HG03103 (cell line): ENCODE measurements at regions not wholly inside any gene's neighbourhood (a gene's known extent, or its start where the extent isn't known, plus 50 kb on each side); places are given as distances from the start of the nearest gene placed in this dataset.

Experiments used
- ATAC-seq: cut with Tn5 transposase; IDR thresholded peaks from one replicate; pipeline ENCODE4 v1.9.1; 2021; ENCODE audit warnings: low read depth; ENCODE audit not compliant: unreplicated experiment

DNA sequence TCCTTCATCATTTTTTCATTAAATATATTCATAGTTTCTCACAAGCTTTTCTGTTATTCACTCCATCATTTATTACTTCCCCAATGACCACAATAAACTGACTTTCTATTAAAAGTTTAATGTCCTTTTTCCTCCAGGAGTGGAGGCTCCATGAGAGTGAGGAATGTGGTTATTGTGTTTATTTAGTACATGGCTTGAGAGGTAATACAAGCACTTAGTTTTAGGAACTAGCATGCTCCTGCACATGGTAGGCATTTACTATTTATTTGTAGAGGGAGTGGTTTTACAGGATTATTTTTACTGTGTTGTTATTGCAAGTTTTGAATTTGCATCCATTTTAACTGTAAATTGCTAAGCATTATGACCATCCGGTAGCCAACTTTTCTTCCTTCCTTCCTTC lies 412.9 kb upstream of the SUCLG2 start:
- ATAC-seq = no peak

GRCh38 chr3:68062926-68063325 lies 408.5 kb upstream of the SUCLG2 start:
- ATAC-seq = no peak

- no peak for ATAC-seq
Measured at GRCh38 chr3:68060910-68061309, 406.5 kb upstream of the SUCLG2 start.

GRCh38 chr3:68060191-68060590 lies 405.8 kb upstream of the SUCLG2 start:
- no peak for ATAC-seq

- no peak for ATAC-seq
Measured at GRCh38 chr3:68059628-68060152, 405.3 kb upstream of the SUCLG2 start.

- no peak for ATAC-seq
Measured at GRCh38 chr3:68057637-68058320, 403.4 kb upstream of the SUCLG2 start.

DNA sequence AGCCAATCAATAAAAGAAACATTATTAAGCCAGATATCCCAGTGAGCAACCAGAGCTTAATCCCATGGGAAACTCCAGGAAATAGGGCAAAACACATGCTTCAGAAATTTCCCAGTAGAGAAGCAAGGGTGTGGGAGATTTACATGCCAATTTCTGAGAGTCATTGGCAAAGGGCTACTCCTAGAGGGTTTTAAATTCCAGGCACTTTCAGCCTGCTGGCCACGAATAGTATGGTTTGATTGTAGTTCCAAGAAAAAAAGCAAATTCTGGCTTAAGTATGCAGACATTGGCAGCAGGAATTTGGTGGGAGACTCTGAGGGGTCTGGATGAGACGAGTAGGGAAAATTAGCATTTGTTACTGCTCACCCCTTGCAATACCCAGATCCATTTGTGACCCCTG lies 402.1 kb upstream of the SUCLG2 start:
- no peak for ATAC-seq

GRCh38 chr3:68055215-68055614 lies 400.8 kb upstream of the SUCLG2 start:
- no peak for ATAC-seq

DNA sequence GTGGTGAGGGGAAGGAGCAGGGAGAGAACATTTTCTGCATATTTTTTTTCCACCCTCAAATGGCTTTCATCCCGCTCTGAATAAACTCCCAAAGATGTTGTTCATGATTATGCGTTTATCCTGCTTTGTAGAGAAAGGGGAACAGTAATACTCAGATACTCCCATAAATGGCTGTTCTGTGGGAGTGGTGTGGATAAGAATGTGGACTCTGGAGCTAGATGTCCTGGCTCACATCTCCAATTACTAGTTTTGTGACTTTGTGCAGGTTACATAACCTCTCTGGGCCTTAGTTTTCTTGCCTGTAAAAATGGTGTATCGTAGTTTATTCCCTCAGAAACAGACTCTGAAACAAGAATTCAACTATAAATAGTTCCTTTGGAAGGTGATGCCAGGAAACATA lies 395.4 kb upstream of the SUCLG2 start:
- ATAC-seq = no peak

DNA sequence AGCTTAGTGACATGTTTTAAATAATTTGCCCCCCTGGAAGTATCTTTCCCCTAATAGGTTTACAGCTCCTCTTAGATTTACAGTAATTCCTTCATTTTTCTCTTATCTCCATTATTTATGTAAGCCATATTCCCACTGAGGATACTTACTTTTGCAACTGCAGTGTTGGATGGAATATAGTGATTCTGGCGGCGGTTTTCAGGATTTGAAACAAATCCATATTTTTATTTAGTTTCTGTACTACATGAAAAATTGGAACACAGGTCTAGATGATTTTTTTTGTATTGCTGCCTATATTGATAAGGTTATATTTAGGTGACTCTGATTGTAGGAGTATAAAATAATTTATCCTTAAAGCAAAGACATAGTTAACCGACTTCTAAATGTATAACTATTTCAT lies 391.6 kb upstream of the SUCLG2 start:
- ATAC-seq = no peak

GRCh38 chr3:68033867-68034266 lies 379.5 kb upstream of the SUCLG2 start:
- no peak for ATAC-seq

GRCh38 chr3:68032209-68032608 lies 377.8 kb upstream of the SUCLG2 start:
- ATAC-seq = no peak

DNA sequence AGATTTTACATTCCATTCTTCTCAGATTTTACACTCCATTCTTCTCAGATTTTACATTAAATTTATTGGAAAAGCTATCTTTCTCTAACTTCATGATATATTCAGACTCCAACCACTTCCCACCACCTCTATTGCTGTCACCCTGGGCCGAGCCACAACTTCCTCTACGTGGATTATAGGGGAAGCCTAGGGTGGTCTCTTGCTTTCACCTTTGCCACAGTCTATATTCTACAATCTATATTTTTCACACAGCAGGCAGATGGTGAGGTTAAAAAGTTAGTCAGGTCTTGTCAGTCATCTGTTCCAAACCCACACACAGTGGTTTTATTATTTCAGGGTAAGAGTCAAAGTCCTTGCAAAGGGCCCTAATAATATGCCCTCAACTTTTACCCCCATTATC lies 370.8 kb upstream of the SUCLG2 start:
- no peak for ATAC-seq

DNA sequence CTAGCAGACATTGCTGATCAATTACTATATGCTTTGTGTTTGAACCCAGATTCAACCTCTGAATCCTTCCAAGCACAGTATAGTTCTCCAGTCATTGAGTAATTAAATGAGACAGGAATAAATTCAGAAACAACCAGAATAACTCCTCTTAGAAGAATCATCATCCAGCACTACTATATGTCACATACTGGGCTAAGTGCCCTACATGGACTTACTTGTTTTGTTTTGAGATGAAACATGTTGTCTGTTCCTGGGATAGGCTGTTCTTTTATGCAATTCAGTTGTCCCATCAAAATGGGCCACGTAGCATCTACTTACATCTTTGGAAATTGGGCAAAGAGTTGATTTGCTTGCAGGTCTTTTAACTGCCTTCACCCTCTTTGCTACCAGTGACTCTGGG lies 365.5 kb upstream of the SUCLG2 start:
- ATAC-seq = no peak

DNA sequence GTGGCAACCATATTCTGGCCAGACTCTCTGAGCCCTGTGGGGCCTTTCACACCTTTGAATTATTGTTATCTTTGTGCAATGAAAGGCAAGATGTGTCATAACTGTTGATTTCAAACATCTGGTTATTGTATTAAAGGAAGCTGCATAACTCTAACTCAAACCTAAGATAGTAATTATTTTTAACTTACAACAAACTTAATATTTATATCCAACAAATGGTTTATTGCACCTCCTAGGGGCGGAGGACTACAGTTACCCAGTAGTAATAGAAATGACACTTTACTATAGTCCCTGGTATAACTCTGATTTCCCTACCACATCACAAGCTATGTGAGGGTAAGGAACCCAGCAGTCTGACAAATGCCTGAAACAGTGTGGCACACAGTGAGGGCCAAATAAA lies 363.9 kb upstream of the SUCLG2 start:
- ATAC-seq = no peak

- no peak for ATAC-seq
Measured at GRCh38 chr3:68017069-68017468, 362.7 kb upstream of the SUCLG2 start.

DNA sequence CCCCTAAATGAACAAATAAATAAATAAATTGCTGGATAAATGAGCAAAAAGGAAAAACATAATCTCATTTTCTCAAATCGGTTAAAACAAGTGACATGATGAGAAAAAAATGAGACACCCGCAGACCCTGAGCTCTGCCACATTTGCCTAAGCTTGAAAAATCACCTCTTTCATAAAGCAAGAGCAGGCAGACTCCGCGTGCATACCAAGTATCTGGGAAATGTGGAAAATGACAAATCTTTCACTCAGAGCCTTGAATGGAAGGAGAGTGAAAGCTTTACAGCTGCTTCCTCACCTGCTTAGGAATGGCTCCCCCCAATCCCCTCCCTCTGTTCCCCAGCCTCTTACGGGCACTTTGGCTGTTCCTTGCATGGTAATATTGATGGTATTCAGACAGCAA lies 355.5 kb upstream of the SUCLG2 start:
- no peak for ATAC-seq

GRCh38 chr3:68007621-68008226 lies 353.3 kb upstream of the SUCLG2 start:
- ATAC-seq = no peak

DNA sequence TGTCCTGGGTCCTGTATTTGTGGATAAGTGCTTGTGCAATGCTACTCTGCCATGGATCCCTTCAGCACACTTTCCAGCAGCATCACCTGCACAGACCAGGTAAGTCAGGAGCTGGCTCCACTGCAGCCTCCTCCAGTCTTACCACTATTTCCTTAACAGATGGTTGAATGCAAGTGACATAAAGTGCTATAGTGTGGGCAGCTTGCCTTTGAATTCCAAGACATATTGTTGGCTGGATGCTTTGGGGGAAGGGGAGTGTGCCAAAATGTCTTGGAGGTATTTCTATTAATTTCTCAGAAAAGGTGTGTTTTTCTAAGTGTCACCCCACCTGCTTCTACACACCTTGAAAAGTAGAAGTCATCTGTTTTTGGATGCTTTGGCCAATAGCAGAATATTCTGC lies 352.2 kb upstream of the SUCLG2 start:
- no peak for ATAC-seq

DNA sequence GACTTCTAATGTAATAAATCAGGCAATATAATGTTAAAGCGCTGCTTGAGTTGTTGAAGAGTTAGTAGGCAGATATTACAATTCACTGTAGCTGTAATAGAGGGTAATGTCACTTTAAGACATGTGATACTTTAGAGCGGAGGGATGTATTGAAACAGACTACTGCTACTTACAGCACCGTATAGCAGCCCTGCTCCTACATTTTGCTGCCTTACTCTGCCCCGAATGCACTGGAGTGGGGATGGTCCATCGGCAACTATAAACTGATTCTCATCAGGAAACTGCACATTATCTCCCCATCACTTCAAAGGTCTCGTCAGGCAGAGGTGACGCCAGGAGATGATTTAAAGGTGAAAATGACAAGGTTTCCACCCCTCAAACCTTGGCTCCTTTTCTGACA lies 349.7 kb upstream of the SUCLG2 start:
- no peak for ATAC-seq

DNA sequence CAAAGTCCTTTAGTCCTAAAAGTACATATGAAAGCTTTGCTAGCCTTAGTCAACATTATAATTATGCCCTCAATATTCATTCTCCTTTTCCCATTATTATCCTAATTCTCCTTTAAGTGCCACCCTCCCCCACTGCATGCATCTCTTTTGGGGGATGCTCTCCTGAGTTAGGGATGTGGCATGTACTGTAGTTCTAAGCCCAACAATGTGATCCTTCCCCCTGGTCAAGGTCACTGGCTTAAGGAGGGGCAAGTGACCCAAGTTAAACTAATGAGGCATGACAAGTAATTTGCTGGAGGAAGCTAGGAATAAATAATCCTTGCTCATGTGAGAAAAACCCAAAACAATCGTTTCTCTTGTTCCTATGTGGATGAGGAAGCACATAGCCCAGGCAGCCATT lies 343.9 kb upstream of the SUCLG2 start:
- no peak for ATAC-seq

DNA sequence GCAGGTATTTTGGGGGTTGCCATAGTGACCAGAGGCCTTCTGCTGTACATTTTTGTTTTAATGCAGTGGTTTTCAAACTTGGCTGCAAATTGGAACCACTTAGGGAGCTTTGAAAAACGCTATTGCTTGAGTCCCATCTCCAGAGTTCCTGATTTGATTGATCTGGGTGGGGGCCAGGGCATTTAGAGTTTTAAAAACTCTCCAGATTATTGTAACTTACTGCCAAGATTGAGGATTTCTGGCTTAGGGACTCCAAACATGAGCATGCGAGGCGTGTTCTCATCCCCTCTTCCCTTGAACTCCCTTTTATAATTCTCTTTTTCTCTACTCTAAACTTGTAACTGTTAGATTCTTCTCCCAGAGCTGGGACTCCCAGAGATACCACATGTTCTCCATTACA lies 340.8 kb upstream of the SUCLG2 start:
- ATAC-seq = no peak
